ENCODE measurements at regions not wholly inside any gene's neighbourhood (a gene's known extent, or its start where the extent isn't known, plus 50 kb on each side); places are given as distances from the start of the nearest gene placed in this dataset.

DNA sequence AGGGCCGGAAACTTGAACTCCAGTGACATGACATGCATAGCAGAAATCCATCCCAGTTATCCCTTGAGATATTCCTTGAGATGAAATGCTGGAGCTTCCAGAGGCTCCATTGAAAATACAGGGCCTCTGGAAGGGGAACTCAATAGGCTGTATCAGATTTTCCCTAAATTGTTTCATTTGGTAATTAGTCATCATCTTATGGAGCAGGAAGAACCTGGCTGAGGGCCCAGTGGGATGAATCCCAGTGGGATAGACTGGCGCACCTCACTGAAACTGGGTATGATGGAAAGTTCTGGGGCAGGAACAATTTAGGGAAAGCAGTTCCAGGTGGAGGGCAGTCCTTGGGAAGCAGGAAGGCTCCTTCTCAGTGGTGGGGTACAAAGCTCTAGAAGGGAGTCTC, 307.8 kb upstream of the DIPK2B start:
- no peak overlapping the region for H2AFZ ChIP-seq (ENCODE audit: low read length)
- no CpG with 5 or more reads among the region's 2 CpGs for WGBS (ENCODE audit: extremely low coverage, insufficient read length, low lambda C conversion rate)
- no peak overlapping the region for H2BK20ac ChIP-seq (ENCODE audit: low read depth, low read length, poor library complexity, severe bottlenecking)
- H3K4me2 ChIP-seq (ENCODE audit: insufficient read depth, insufficient read length, low read length), result no peak overlapping the region
- TF ChIP-seq, protein P1, sequence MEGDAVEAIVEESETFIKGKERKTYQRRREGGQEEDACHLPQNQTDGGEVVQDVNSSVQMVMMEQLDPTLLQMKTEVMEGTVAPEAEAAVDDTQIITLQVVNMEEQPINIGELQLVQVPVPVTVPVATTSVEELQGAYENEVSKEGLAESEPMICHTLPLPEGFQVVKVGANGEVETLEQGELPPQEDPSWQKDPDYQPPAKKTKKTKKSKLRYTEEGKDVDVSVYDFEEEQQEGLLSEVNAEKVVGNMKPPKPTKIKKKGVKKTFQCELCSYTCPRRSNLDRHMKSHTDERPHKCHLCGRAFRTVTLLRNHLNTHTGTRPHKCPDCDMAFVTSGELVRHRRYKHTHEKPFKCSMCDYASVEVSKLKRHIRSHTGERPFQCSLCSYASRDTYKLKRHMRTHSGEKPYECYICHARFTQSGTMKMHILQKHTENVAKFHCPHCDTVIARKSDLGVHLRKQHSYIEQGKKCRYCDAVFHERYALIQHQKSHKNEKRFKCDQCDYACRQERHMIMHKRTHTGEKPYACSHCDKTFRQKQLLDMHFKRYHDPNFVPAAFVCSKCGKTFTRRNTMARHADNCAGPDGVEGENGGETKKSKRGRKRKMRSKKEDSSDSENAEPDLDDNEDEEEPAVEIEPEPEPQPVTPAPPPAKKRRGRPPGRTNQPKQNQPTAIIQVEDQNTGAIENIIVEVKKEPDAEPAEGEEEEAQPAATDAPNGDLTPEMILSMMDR (conservative IDR thresholded peaks at IDR 0.05), result no peak
- no peak overlapping the region for H3K14ac ChIP-seq (ENCODE audit: insufficient read depth, low read length)
- no peaks in the 10 kb centered on the region for H3K79me1 ChIP-seq (ENCODE audit: insufficient read depth, low read depth, low read length, poor library complexity, severe bottlenecking)
- no peaks in the 10 kb centered on the region for H3K9me3 ChIP-seq (ENCODE audit: control insufficient read depth, low read depth, low read length)
- H3T11ph ChIP-seq (ENCODE audit: low read length), result no peak overlapping the region
- no peak overlapping the region for H3K27ac Mint-ChIP-seq
- H2BK120ac ChIP-seq (ENCODE audit: low read depth, low read length, poor library complexity, severe bottlenecking), result no peak overlapping the region
- no peaks in the 10 kb centered on the region for H3K27me3 ChIP-seq (ENCODE audit: insufficient read depth, low read length)
- H2AK5ac ChIP-seq (ENCODE audit: insufficient read length, low read length), result no peak overlapping the region
- H3K4me1 Mint-ChIP-seq, result peaks cover 9 to 14% of the 10 kb centered on the region in 2 experiments; a peak in 3 of 4 replicates
- no peak overlapping the region for H4K8ac ChIP-seq (replicated peaks; ENCODE audit: insufficient read length, low read depth, low read length)
- peaks cover 2% of the 10 kb centered on the region; the same call in 1 of the 2 replicates for H3K27me3 Mint-ChIP-seq (ENCODE audit: low read depth)
- no peak overlapping the region for H3K4me3 Mint-ChIP-seq
- no peak overlapping the region for H3K9ac ChIP-seq (ENCODE audit: extremely low read depth, insufficient read length, low read length)
- H3K27ac ChIP-seq (ENCODE audit: insufficient read length, low read depth, low read length), result no peak overlapping the region
- no peaks in the 10 kb centered on the region; the same call in 1 of the 2 replicates for H3K4me1 ChIP-seq (ENCODE audit: insufficient read depth, low read length)
- H3K56ac ChIP-seq (ENCODE audit: insufficient read length, low read depth, low read length), result no peak overlapping the region
- peaks cover 14 to 17% (median 14%) of the 10 kb centered on the region in 3 experiments; a peak in 5 of 7 replicates for H3K36me3 Mint-ChIP-seq (ENCODE audit: insufficient read depth in 1 of 3, low read depth in 3 of 3)
- H3K18ac ChIP-seq (ENCODE audit: insufficient read length, low read depth, low read length), result no peak overlapping the region
- no peak overlapping the region for H2BK15ac ChIP-seq (ENCODE audit: low read depth, low read length)
- no peak overlapping the region for H4K5ac ChIP-seq (ENCODE audit: insufficient read length, low read depth, low read length)
- no peak for DNase-seq
- no peak overlapping the region for H2BK12ac ChIP-seq (ENCODE audit: insufficient read length, low read depth, low read length)
- H2BK5ac ChIP-seq (ENCODE audit: insufficient read length, low read length), result no peak overlapping the region
- no peak overlapping the region for H4K91ac ChIP-seq (ENCODE audit: insufficient read length, low read depth, low read length)
- no peaks in the 10 kb centered on the region for H4K20me1 ChIP-seq (ENCODE audit: control insufficient read depth, insufficient read depth, insufficient read length)
- no peak overlapping the region for H3K4ac ChIP-seq (ENCODE audit: low read depth, low read length)
- H3K79me2 ChIP-seq (ENCODE audit: insufficient read depth, low read length), result no peaks in the 10 kb centered on the region
- H3K9me3 Mint-ChIP-seq, result peaks cover 67 to 76% of the 10 kb centered on the region in 2 experiments
- no peaks in the 10 kb centered on the region for H3K23me2 ChIP-seq (ENCODE audit: insufficient read length, low read depth, low read length, poor library complexity, severe bottlenecking)
- H3K23ac ChIP-seq (ENCODE audit: insufficient read length, low read depth, low read length), result no peak overlapping the region
